CD4-positive, CD25-positive, alpha-beta regulatory T cell (primary cell): ENCODE measurements at regions not wholly inside any gene's neighbourhood (a gene's known extent, or its start where the extent isn't known, plus 50 kb on each side); places are given as distances from the start of the nearest gene placed in this dataset.
A peak's percentile ranks its signal among the peaks of the same experiment; 100 is the strongest.

Experiments used
- ATAC-seq, 2 donors: fragments of 150-1000 bp; cut with Tn5 transposase; one replicate each; pipeline ENCODE4 v1.10.0; 2021; ENCODE audit warnings: low read depth in 2 of 2, moderate number of reproducible peaks in 2 of 2, moderate library complexity in 1 of 2
- DNase-seq, 3 donors: peaks; one replicate each; pipeline versions ENCODE4 v3.0.0 to v3.0.0-alpha.2; 2012 to 2022; ENCODE audit warnings: mixed read lengths in 1 of 3
- H3K27ac ChIP-seq: one replicate; pipeline ENCODE4 v1.7.0; 2013; ENCODE audit warnings: mild to moderate bottlenecking, low read length; ENCODE audit not compliant: insufficient read depth, poor library complexity, severe bottlenecking
- H3K27me3 ChIP-seq: one replicate; pipeline ENCODE4 v1.7.0; 2013; ENCODE audit warnings: low read length; ENCODE audit not compliant: control insufficient read depth, insufficient read depth
- H3K36me3 ChIP-seq: one replicate; pipeline ENCODE4 v1.7.0; 2013; ENCODE audit warnings: mild to moderate bottlenecking, low read length, moderate library complexity; ENCODE audit not compliant: control insufficient read depth, insufficient read depth
- H3K4me1 ChIP-seq: 2 replicates; pipeline ENCODE4 v1.7.0; 2013; ENCODE audit warnings: mild to moderate bottlenecking, low read length; ENCODE audit not compliant: insufficient read depth, control insufficient read depth, poor library complexity, severe bottlenecking
- H3K4me3 ChIP-seq: one replicate; pipeline ENCODE4 v1.7.0; 2013; ENCODE audit warnings: low read depth, mild to moderate bottlenecking, low read length, moderate library complexity
- H3K9me3 ChIP-seq, 2 experiments: 1 replicate in 1 of 2; 2 replicates in 1 of 2; pipeline ENCODE4 v1.7.0; 2013; ENCODE audit warnings: low read length in 2 of 2, mild to moderate bottlenecking in 1 of 2, moderate library complexity in 1 of 2; ENCODE audit not compliant: control insufficient read depth in 2 of 2
- H3K27ac Mint-ChIP-seq, 3 donors: one replicate each; pipeline ENCODE4 v1.8.0; 2020 to 2022; ENCODE audit warnings: mild to moderate bottlenecking in 3 of 3, mixed read lengths in 3 of 3, moderate library complexity in 2 of 3
- H3K27me3 Mint-ChIP-seq: one replicate; pipeline ENCODE4 v1.8.0; 2022; ENCODE audit warnings: mild to moderate bottlenecking, mixed read lengths
- H3K36me3 Mint-ChIP-seq: one replicate; pipeline ENCODE4 v1.8.0; 2020; ENCODE audit warnings: mixed read lengths
- H3K4me1 Mint-ChIP-seq, 4 donors: one replicate each; pipeline ENCODE4 v1.8.0; 2020 to 2022; ENCODE audit warnings: mixed read lengths in 4 of 4, mild to moderate bottlenecking in 1 of 4
- H3K4me3 Mint-ChIP-seq, 4 donors: one replicate each; pipeline ENCODE4 v1.8.0; 2020 to 2022; ENCODE audit warnings: mild to moderate bottlenecking in 4 of 4, mixed read lengths in 4 of 4, moderate library complexity in 3 of 4
- H3K9me3 Mint-ChIP-seq, 7 donors: one replicate each; pipeline ENCODE4 v1.8.0; 2020 to 2022; ENCODE audit warnings: mixed read lengths in 7 of 7, mild to moderate bottlenecking in 3 of 7, moderate library complexity in 2 of 7

DNA sequence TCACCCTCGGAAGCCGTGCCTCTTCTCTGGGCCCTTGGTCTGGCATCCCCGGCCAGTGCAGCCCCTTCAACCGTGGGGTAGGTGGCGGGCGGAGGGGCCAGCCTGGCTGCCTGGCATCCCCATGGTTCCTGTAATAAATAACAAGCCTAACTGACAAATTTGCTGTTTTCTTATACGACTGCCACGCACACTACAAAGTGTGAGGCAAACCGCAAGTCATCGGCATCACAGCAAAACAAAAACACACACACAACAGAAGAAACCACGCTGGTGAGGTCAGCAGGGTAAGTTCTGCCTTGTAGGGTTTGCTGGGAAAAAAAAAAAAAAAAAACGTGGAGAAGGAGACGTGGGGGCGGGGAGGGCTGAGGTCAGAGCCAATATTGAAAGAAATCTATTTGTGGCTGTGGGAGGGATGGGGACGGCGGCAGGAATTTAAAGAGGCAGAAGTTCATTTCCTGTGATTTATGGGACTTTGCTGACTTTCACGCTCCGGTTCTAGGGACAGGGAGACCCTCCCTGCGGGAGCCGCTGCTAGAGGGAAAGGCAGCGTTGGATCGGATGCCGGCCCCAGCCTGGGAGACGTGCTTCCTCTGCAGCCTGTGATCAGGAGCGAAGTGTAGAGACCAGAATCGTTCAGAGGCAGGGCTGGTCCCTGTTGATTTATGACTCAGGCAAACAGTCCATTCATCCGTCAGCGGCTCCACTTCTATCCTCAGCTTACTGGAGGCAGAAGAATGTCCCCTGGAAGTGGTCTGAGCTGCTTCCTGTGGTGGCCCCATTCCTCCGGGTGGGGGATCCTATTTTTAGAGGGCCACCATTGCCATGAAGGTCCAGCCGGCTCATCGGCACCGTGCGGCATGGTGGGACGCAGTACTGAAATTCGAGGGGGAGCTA lies 162.8 kb downstream of the FOXL1 start:
- H3K36me3 ChIP-seq: no peaks in the 10 kb centered on the region
- no peak overlapping the region for H3K27ac ChIP-seq
- DNase-seq (no peak), ATAC-seq (no peak)
- Mint-ChIP-seq H3K9me3 (peaks cover 0 to 2% (median 0%) of the 10 kb centered on the region in 7 donors), H3K36me3 (no peaks in the 10 kb centered on the region), H3K27me3 (peaks cover 29% of the 10 kb centered on the region), H3K27ac (peak overlapping the region in 1 of 3 donors; percentile 11), H3K4me1 (peaks cover 0 to 12% (median 5%) of the 10 kb centered on the region in 4 donors), H3K4me3 (no peak overlapping the region)
- no peaks in the 10 kb centered on the region for H3K27me3 ChIP-seq
- H3K4me1 ChIP-seq: peaks cover 3% of the 10 kb centered on the region
- no peaks in the 10 kb centered on the region for H3K9me3 ChIP-seq
- H3K4me3 ChIP-seq: no peak overlapping the region

GRCh38 chr16:86747761-86748160 lies 169.4 kb downstream of the FOXL1 start:
- Mint-ChIP-seq H3K27me3 (peaks cover 5% of the 10 kb centered on the region), H3K27ac (no peak overlapping the region), H3K4me1 (no peaks in the 10 kb centered on the region), H3K9me3 (peaks cover 0 to 2% (median 0%) of the 10 kb centered on the region in 7 donors), H3K4me3 (no peak overlapping the region), H3K36me3 (no peaks in the 10 kb centered on the region)
- H3K27me3 ChIP-seq: no peaks in the 10 kb centered on the region
- H3K36me3 ChIP-seq: no peaks in the 10 kb centered on the region
- no peak overlapping the region for H3K4me3 ChIP-seq
- ATAC-seq: no peak
- no peak overlapping the region for H3K27ac ChIP-seq
- H3K4me1 ChIP-seq: no peaks in the 10 kb centered on the region
- H3K9me3 ChIP-seq: no peaks in the 10 kb centered on the region
- DNase-seq: no peak

DNA sequence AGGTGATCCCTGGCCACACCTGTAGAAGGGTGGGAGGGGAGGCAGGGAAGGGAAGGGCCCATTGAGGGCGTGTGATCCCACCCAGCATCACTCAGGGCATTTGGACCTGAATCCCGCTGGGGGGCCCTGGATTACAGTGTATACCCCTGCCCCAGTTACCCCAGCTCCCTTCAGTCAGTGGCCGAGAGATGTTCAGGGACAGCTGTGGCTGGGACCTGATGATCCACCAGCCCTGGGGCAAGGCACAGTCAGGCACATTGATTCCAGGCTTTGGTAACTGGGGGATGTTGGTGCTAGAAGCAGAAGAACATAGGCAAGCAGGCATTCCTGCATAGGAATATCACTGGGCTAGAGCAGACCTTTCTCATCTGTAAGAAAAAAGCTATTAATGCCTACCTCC lies 170.3 kb downstream of the FOXL1 start:
- no peak overlapping the region for H3K4me3 ChIP-seq
- no peaks in the 10 kb centered on the region for H3K27me3 ChIP-seq
- no peak for DNase-seq
- Mint-ChIP-seq H3K9me3 (peaks cover 0 to 2% (median 0%) of the 10 kb centered on the region in 7 donors), H3K27ac (no peak overlapping the region), H3K4me3 (no peak overlapping the region), H3K27me3 (peaks cover 5% of the 10 kb centered on the region), H3K36me3 (no peaks in the 10 kb centered on the region), H3K4me1 (no peaks in the 10 kb centered on the region)
- H3K4me1 ChIP-seq: no peaks in the 10 kb centered on the region
- H3K9me3 ChIP-seq: no peaks in the 10 kb centered on the region
- no peak overlapping the region for H3K27ac ChIP-seq
- H3K36me3 ChIP-seq: no peaks in the 10 kb centered on the region
- no peak for ATAC-seq

DNA sequence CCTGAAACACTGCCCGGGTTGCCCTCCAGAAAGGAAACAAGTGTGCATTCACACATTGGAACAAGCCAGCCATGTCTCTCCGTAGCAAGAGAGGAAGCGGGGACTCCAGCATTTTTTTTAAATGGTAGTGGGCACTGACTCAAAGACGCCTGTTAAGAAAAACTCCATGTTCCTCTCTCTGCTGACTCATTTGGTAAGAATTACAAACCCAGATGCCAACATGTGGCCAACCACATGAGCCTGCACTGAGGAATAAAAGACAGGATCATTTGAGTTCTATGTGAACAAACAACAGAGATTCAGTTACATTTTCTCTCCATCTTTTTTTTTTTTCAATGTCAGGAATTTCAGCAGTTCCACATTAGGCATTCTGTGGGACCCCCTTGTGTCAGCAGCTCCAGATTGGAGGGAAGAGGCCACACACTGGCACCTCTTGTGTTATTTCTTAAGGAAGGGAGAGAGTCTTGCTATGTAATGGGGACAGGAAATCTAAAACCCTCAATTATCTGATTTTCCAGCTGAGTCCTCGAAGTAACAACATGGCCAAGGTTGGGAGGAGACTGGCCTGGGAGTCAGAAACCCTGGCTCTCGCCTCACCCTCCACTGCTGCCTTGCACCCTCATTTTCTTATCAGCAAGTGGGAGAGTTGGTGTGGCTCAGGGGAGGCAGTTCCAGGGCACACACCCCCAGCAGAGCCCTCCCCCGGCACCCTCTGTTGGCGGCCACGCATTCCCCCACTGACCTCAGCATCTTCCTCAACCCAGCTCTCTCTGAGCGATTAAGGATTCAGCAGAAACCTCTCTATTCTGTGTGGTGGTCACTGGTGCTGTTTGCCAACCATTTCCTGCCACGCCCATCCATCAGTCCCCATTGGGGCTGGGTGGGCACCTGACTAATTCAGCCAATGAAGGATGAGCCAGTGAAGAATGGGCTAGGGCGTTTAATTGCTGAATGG lies 173.0 kb downstream of the FOXL1 start:
- ATAC-seq (no peak), DNase-seq (no peak)
- H3K4me1 Mint-ChIP-seq: no peaks in the 10 kb centered on the region

DNA sequence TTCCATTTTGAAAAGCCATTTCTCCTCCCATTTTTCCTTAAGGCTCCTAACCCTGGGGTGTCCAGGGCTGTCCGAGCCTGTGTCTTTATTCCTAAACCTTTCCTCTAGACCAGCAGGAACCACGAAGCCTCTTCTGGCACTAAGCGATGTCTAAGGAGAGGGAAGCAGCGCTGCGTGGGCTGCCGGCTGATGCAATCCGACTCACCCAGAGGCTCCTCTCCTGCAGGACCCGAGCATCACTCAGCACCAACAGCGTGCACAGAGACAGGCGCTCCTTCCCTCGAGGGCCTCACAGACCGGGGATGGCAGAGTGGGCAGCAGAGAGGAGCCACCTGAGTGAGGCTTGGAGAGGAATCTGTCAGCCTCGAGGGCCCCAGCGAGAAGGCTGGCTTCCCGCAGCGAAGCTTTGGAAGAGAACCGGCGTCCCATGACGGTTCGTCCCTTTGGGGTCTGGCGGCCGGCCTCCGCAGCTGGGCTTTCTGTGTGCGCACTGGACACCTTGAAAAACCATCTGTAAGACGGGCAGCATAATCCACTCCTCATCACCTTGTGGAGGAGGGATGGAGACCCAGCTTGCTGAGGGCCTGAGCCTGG lies 174.3 kb downstream of the FOXL1 start:
- Histone ChIP-seq H3K27ac (no peak overlapping the region), H3K4me3 (no peak overlapping the region), H3K9me3 (no peaks in the 10 kb centered on the region), H3K4me1 (no peaks in the 10 kb centered on the region), H3K36me3 (no peaks in the 10 kb centered on the region), H3K27me3 (no peaks in the 10 kb centered on the region)
- H3K4me1 Mint-ChIP-seq: no peaks in the 10 kb centered on the region
- no peak for DNase-seq
- no peak overlapping the region for H3K27ac Mint-ChIP-seq
- peaks cover 0 to 2% (median 0%) of the 10 kb centered on the region in 7 donors for H3K9me3 Mint-ChIP-seq
- H3K4me3 Mint-ChIP-seq: peak overlapping the region in 1 of 4 donors; percentile 63
- no peaks in the 10 kb centered on the region for H3K27me3 Mint-ChIP-seq
- no peak for ATAC-seq
- H3K36me3 Mint-ChIP-seq: no peaks in the 10 kb centered on the region

More for the DNA sequence above, 173.0 kb downstream of the FOXL1 start:
- Mint-ChIP-seq H3K27ac (no peak overlapping the region), H3K9me3 (peaks cover 0 to 2% (median 0%) of the 10 kb centered on the region in 7 donors), H3K4me3 (no peak overlapping the region), H3K27me3 (no peaks in the 10 kb centered on the region), H3K36me3 (no peaks in the 10 kb centered on the region)
- no peaks in the 10 kb centered on the region for H3K27me3 ChIP-seq
- no peaks in the 10 kb centered on the region for H3K4me1 ChIP-seq
- H3K9me3 ChIP-seq: no peaks in the 10 kb centered on the region
- no peak overlapping the region for H3K27ac ChIP-seq
- H3K4me3 ChIP-seq: no peak overlapping the region
- no peaks in the 10 kb centered on the region for H3K36me3 ChIP-seq

DNA sequence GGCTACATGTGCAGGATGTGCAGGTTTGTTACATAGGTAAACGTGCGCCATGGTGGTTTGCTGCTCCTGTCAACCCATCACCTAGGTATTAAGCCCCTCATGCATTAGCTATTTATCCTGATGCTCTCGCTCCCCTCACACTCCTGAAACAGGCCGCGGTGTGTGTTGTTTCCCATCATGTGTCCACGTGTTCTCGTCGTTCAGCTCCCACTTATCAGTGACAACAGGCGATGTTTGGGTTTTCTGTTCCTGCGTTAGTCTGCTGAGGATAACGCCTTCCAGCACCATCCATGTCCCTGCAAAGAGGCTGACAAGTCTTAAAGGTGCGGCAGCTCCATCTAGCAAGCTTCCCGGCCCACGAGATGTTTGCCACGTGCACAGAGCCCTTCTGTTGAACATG lies 175.1 kb downstream of the FOXL1 start:
- Histone ChIP-seq H3K9me3 (no peaks in the 10 kb centered on the region), H3K27ac (no peak overlapping the region), H3K4me3 (no peak overlapping the region), H3K4me1 (no peaks in the 10 kb centered on the region), H3K27me3 (no peaks in the 10 kb centered on the region), H3K36me3 (no peaks in the 10 kb centered on the region)
- Mint-ChIP-seq H3K9me3 (peaks cover 0 to 2% (median 0%) of the 10 kb centered on the region in 7 donors), H3K27ac (no peak overlapping the region), H3K27me3 (no peaks in the 10 kb centered on the region), H3K36me3 (no peaks in the 10 kb centered on the region), H3K4me3 (no peak overlapping the region), H3K4me1 (no peaks in the 10 kb centered on the region)
- DNase-seq (no peak), ATAC-seq (no peak)

DNA sequence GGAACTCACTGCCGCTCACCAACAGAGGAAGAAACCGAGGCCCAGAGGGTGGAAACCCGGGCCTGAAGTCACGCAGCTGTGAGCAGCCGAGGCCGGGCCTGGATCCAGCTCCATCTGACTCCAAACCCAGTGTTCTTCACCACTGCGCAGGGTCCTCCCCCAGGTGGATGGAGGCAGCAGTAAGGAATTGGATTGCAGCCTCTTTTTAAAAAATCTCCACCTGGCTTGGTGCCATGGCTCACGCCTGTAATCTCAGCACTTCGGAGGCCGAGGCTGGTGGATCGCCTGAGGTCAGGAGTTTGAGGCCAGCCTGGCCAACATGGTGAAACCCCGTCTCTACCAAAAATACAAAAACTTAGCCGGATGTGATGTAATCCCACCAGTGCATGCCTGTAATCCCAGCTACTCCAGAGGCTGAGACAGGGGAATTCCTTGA lies 177.2 kb downstream of the FOXL1 start:
- H3K27ac ChIP-seq: no peak overlapping the region
- Mint-ChIP-seq H3K9me3 (peaks cover 0 to under 1% (median 0%) of the 10 kb centered on the region in 7 donors), H3K27me3 (peaks cover 8% of the 10 kb centered on the region), H3K27ac (no peak overlapping the region), H3K36me3 (no peaks in the 10 kb centered on the region), H3K4me1 (no peaks in the 10 kb centered on the region), H3K4me3 (no peak overlapping the region)
- H3K36me3 ChIP-seq: no peaks in the 10 kb centered on the region
- H3K9me3 ChIP-seq: no peaks in the 10 kb centered on the region
- H3K4me1 ChIP-seq: no peaks in the 10 kb centered on the region
- ATAC-seq (no peak), DNase-seq (no peak)
- no peaks in the 10 kb centered on the region for H3K27me3 ChIP-seq
- H3K4me3 ChIP-seq: no peak overlapping the region
